ENCODE measurements at regions not wholly inside any gene's neighbourhood (a gene's known extent, or its start where the extent isn't known, plus 50 kb on each side); places are given as distances from the start of the nearest gene placed in this dataset.
A peak's percentile ranks its signal among the peaks of the same experiment; 100 is the strongest.

DNA sequence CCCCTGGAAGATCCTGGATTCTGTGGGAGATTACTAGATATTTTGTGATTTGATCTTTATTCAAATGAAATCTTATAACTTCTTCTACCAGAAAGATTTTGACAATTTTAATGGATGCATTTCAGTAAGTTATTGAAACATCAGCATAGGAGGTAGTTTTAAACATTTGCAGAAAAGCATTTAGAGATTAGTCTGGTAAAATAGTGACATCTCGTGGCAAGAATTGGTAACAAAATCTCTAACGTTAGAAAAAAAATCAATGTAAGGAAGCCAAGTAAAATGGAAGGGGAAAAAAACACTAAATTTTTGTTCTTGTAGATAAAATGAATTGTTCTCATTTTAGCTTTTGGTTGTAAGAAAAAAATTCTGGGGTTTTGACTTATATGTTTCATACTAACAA, 73.3 kb downstream of the TASL start:
- peak; percentile 3 to 47 for DNase-seq

DNA sequence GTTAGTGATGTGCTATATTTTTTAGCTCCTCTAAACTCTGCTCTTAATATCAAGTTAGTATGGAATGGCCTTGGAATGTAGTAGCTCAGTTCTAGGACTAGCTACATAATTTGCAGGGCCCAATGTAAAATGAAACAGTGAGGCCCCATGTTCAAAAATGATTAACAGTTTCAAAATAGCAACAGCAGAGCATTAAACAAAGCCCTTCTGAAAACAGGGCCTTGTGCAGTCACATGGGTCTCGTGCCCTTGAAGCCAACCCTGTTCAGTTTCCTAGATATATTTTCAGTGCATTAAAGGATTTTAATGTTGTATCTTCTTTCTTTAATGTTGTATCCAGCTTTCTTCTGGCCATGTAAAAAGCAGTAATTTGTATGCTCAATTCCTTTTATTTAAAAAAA, 82.1 kb downstream of the TASL start:
- DNase-seq: no peak

DNA sequence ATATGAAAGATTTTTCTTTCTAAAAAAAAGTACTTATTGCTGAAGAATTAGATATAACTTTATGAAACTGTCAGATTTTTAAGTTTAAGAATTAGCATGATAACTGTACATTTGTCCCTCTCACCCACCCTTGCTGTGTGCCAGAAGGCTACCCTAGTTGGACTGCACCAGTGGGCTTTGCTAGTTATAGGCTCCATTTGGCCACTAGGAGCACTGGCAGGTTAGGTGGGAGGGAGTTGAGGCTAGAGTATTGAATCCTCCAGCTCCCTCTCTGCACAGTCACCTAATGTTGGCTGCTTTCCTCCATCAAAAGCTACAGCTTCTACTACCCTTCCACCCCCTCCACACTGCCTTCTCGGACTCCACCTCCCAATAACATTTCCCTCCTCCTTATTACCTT, 84.2 kb downstream of the TASL start:
- no peak for DNase-seq

DNA sequence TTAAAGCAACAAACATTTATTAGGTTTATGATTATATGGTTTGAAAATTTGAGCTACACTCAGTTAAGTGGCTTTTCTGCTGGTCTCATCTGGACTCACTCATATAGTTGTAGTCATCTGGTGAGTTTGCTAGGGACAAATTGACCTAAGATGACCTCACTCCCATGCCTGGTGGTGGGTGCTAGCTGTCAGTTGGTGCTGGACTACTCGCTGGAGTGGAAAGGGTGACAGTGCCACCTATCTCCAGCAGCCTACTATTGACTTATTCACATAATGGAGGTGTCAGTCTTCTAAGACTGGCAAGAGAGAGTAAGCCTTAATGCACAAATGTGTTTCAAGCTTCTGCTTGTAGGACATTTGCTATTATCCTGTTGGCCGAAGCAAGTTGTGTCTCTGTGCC, 88.2 kb downstream of the TASL start:
- DNase-seq: no peak

DNA sequence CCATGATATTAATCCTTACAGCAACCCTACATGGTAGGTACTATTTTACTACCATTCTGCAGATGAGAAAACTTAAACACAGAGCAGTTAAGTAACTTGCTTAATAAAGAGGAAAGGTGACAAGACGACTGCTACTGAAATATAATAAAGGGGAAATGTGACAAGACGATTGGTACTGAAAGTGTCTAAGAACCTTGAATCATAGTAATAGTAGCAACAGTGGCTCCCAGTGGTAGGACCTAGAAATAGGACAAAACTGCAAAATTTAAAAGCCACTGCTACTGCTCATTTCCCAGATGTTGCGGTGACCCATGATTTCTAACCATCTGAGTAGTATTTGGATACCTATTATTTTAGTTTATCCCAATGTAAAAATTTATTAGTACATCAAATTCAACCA, 89.5 kb downstream of the TASL start:
- no peak for DNase-seq

DNA sequence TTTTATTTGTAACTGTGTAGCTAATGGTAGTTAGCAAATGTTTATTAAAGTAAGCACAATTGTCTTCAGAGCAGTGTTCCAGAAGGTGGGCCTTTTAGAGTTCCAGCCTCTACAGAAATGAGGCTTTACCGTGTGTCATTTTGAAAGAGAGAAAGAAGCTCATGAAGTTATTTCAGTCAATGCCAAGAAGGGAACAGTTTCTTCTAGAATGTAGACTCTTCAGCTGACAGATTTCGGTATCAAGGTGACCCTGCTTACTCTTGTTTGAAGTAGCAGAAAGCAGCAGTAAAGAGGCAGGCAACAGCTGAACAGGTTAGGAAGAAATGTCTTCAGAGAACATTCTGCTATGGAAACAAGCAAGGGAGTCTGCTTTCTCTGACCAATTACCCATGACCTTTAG, 93.6 kb downstream of the TASL start:
- DNase-seq: no peak

DNA sequence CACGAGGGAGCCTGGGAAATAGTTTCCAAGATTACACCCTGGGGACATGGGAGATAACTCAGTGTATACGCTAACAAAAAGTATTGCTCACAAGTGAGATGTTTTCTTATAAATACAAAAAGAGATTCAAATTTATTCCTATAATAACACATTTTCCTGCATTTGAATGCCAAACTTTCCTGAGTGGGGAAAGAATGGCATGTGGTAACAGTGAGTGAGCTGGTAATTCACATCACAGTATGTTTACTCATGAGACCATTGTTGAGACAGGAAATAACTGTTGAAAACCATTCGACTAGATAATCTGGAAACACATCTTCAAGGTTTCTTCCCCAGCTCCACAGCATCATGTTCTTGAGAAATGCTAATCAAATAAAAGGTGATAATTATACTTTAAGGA, 109.1 kb downstream of the TASL start:
- DNase-seq: no peak
